T-helper 9 cell (primary cell): ENCODE measurements at regions not wholly inside any gene's neighbourhood (a gene's known extent, or its start where the extent isn't known, plus 50 kb on each side); places are given as distances from the start of the nearest gene placed in this dataset.

Source experiments
- DNase-seq: peaks from one replicate; pipeline ENCODE4 v3.0.0-alpha.2; 2020

DNA sequence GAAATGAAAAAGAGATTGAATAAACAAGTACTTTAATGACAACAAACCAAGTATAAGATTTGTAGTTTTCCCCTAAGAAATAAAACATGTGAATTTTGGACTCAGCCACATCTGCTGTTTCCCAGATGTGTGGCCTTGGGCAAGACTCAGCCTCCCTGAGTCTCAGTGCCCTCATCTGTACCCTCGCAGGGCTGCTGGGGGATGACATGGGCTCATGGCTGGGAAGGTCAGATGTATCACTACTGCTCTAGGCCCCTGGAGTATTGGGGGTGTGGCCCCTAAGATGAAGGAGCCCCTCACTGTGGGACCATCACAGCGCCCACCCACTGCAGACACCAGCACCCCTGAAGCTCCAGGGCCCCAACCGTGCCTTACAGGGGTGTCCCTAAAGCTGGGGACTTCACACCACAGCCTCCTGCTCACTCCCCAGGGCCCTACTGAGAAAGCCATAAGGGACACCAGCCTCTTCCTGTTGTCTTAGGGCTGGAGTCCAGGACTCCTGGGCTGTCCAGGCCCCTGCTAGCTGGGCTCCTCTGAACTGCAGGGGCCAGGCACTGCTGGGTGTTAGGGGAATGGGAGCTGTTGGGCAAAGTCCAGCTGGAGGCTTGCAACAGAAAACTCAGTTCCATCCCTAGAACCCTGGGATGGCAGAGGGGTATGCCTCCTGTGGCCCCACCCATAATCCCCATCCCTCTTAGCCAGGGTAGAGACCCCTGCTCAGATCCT is 104.0 kb upstream of the WNT4 start:
- DNase-seq = no peak

DNA sequence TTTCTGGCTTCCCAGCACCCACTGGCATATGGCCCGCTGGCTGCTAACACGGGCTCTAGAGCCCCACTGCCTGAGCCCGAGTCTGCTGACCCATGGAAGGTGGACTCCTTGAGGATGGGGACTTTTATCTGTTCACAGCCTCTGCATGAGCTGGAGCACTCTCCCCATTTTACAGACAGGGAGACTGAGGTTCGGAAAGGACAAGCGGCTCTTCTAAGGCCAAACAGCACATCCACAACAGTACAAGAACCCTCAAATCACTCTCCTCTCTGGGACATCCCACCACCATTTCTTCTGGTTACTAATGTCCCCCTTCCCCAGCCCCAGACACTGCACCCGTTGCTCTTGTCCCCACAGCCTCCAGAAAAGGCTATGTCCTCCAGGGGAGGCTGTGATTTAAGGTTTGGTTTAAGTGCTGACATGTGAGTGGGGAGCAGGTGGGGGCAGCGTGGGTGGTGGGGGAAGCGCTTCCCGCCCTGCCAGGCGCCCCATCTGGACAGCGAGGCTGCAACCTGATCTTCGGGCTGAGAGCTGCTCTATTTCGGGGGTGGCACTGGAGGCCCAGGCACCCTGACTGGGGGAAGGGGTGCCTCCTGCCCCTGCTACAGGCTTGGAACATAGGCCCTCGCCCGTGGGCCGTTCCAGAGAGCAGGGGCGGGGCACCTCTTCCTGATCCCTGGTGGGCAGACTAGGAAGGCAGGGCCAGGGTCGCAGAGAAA is 104.8 kb upstream of the WNT4 start:
- no peak for DNase-seq

DNA sequence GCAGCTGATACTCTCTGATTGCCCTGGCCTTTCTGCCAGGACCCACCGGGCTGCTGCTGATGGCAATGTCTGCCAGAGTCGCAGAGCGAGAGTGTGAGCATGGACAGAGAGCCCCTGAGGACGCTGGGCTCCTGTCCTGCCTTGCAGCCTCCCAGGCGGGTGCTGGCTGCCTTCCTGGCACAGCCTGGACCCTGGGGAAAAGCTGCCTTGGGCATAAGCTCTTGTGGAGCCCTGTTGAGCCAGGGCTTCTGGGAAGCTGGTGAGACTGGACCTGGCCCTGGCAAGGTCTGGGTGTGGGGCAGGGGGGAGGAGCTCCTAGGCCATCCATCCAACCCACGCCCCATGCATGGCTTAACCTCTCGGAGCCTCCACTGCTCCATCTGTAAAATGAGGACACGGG is 105.8 kb upstream of the WNT4 start:
- no peak for DNase-seq

DNA sequence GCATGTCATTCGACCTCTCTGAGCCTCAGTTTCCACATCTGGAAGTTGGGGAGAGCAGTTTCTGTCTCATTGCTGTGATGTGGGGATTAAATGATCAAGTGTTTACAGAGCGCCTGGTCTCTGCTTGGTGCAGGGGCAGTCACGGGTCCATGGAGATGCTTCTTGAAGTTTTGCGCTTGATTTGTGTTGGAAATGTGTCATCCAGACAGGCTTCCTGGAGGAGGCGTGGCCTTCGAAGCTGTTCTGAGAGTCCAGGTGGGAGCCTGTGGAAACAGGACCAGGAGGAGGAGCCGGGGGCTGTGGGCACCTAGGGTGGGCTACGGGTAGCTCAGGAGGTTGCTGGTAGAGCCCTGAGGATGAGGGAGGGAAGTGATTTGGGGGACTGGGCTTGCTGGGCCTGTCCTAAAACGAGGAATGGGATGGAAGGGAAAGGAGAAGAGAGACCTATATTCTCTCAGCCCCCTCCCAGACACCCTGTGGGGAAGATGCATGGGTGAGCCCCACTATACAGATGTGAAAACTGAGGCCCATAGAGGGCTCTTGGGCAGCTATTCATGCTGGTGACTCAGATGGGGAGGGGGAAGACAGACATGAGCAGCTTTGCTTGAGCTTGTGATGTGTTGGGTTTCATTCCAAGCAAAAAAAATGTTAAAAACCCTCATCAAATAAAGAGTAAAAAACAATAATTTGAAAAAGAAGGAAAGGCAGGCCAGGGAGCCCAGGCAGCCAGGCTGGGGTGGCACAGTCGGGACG is 107.2 kb upstream of the WNT4 start:
- DNase-seq = no peak

DNA sequence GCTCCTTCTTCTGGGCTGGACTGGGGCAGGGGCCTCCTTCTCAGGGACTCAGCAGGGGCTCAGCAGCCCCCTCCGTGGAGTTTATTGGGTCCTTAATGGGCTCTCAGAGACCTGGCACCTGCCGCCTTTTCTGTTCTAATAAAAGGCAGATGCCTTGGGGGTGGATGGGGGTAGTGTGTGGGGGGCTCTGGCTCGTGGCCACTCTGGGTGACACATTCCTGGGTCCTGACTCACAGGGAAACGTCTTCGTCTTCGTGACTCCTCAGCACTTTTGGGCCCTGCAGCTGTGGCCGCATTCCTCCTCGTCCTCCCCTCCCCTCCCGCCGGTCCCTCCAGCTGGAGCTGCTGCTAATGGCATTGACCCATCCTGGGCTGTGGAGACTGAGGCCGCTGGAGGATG is 107.8 kb upstream of the WNT4 start:
- DNase-seq = no peak

DNA sequence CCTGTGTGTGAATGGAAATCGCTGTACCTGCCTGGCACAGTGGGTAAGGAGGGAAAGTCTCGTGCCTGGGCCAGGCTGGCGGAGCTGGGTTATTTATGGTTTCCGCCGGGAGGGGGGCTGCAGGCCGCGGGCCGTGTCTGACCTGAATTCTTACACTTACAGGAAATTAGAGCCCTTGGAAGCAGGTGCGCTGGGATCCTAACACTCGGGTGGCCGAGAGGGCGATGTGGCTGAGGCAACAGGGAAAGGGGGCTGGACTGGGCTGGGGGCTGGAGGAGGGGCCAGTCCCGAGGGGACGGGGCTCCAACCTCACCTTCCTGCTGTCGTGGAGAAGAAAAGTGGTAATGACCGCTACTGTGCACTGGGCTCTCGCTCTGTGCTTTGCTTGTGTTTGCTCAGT is 109.4 kb upstream of the WNT4 start:
- no peak for DNase-seq

DNA sequence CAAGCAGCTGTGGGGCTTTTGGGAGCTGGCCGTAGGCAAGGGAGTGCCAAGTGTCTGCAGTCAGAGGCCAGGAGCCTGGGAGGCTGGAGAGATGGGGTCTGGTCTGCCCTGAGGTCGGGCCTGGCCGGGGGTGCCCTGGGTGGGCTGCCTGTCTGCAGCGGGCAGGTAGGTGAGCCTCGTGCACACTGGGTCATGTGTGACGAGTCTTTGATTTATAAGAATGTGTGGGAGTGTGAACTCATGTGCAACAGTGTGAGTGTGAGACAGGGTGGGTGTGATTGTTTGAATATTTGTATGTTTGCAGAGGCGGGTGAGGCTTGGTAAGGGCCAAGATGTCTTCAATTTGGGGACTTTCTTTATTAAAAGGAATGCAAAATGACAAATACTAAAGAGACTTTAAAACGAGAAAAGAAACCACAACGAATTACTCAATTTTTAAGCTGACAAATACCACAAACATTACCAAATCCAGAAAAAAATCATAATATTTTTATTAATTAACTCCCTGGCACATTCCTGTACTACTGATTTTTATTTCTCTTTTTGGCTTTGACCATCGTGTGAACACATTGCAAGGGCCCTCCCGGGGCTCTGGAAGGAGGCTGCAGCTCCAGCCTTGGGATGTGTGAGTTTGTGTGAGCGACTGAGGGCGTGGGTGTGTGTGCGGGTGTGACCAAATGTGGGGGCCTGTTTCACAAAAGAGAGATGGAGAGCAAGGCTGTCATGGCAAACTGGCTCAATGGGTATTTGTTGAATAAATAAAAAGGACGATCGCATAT is 110.3 kb upstream of the WNT4 start:
- DNase-seq = no peak

DNA sequence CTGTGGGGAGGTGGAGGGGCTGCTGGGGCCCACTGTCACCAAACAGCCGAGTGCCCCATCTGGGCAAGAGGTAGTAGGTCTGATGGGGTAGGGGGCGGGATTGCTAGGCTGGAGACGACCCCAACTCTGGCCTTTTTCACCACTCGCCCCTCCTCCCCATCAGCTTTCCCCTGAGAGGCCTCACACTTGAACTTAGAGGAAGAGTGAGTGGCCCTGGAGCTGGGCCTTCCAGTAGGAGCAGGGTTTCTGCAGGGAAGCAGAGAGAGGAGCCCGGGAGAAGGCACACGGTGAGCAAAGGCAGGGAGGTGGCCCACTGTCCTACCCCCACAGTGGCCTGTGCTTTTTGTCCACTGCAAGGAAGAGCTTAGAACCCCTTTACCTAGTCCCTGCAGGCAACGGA is 111.9 kb upstream of the WNT4 start:
- no peak for DNase-seq

DNA sequence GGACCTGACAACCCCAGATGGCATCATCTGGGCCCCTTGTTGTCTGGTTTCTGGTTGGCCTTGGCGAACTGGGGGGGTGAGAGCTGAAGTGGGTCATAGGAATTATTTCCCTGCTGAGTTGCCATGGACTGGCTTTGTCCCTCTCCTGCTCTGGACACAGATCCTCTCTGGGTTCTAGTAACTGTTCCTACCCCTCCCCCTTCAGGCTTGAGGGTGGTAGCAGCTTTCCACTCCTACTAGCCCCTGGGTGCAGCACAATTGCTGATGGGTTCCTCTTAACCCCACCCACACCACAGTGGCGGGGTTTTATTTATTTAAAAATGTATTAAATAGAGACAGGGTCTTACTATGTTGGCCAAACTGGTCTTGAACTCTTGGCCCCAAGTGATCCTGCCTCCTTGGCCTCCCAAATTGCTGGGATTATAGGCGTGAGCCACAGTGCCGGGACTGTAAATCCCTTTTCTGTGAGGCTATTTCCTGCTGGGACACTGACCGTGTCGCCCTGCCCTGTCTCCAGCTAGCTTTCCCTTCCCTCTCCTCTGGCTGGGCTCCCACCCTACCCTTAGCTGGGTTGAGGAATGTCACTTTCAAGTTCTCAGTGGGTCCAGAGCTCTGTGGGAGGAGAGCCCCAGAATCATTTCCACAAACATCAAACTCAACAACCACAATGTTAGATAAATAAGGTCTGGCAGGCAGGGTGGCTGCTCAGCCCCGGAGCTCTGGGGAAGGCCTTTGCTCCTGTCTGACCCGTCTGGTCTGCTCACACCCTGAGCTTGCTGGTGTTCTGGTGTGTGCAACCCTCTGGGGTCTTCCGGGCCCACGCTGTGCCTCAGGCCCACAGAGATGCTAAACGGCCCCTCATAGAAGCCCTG is 112.7 kb upstream of the WNT4 start:
- no peak for DNase-seq

DNA sequence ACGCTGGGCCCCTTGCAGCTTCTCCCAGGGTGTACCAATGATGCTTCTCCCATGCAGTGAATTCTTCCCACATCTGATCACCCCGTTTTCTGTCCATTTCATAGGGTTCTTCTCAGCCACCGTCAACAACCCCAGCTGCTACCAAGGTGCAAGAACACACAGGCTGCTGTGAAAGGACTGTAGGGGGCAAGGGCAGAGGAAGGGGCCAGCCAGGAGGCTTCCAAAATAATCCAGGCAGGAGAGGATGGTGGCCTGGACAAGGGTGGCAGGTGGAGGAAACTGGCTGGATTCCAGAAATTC is 113.3 kb upstream of the WNT4 start:
- DNase-seq = no peak

DNA sequence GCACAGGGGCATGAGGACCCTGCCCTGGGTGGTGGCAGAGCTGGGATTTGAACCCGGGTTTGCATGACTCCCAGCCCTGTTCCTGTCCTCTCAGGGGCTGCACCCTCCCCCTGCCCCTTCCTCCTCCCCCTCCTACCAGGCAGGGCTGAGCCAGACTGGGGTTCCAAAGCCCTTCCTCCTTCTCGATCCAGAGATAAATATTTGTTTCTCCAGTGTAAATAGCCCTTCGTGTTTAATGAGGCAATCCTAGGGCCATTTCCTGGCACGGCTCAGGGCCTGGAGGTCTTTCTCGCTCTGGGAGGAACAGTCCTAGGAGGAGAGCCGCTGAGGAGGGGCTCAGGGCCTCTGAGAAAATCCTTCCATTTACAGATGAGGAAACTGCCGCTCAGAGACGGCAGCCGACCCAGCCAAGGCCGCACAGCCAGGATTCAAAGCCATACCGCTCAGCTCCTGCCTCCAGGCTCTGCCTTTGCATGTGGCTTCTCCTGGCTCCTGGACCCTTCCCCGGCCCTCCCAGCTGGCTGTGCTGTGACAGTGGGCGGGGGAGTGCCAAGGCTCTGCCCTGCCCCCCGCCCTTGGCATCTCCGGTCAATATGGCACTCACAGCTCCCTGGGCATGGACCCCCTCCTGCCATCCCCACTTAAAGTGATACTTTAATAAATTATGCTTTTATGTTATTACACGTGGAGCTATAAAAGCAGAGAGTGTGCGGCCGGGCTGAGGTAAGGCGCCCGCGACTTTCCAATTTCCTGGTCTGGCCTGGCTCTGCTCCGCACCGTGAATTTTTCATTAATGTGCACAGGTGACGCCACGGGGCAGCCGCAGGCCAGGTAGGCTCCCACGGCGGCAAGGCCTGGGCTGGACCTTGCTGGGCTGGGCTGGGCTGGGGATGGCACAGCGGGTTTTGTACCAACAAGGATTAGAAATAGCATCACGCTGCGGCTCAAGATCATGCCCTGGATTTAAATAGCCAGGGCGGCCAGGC is 114.7 kb upstream of the WNT4 start:
- no peak for DNase-seq

DNA sequence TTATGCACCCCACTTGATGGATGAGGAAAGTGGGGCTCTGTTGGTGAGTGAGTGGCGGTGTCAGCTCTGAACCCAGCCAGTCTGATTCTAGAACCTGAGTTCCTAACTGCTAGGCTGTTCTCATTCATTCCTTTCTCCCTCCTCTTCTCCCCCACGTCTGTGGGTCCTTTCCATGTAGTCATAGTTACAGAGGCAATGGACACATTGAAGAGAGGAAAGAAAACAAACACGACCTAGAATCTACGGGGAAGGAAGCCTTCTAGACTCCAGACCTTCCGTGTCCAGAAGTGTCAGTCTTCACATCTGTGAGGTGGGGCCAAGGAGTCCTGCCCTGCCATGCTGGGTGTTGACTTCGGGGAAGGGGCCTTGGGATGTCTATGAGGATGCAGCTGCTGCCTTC is 115.8 kb upstream of the WNT4 start:
- DNase-seq = no peak

DNA sequence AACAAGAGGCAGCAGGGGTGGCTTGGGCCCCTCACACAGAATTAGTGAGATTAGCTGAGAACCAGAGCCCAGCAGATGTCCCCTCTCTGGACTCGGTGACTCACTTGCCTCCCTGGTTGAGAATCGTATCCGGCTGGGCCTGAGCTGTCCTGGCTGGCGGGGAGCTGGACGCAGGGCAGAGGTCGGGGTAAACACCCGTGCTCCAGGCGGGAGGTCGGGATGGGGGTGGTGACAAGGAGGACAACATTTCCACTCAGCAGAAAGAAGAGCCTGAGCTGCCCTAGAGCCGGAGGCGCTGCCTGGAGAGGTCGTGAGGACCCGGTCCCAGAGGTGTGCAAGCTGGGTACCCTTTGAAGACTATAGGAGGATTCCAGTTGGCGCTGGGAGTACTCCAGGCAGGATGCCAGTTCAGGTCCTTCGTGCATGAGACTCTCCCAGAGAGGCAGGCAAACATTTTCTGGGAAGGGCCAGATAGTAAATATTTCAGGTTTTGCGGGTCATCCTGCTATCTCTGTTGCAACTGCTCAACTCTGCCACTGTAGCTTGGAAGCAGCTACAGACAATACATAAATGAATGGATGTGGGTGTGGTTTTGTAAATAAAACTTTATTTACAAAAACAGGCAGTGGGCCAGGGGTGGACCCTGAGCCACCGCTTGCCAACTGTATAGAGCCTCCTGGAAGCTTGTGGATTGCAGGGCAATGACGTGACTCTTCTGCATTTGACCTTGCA is 116.8 kb upstream of the WNT4 start:
- DNase-seq = no peak

DNA sequence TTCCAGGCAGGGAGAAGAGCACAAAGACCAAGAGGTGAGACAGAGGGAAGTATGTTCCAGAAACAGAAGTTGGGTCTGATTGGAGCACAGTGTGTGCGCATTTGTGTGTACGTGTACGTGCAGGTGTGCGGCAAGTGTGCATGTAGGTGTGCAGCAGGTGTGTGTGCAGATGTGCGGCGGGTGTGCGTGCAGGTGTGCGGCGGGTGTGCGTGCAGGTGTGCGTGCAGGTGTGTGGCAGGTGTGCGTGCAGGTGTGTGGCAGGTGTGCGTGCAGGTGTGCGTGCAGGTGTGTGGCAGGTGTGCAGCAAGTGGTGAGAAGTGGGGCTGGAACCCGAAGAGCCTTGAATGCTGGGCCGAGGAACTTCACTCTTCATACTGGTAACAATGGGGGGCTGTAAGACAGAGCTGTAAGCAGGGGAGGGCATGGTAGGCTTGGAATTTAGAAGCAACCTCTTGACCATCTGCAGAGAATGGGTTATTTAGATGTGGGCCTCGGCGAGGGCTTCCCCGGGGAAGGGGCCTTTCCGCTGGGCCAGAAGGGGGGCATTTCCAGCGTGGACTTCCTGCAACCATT is 118.0 kb upstream of the WNT4 start:
- no peak for DNase-seq

DNA sequence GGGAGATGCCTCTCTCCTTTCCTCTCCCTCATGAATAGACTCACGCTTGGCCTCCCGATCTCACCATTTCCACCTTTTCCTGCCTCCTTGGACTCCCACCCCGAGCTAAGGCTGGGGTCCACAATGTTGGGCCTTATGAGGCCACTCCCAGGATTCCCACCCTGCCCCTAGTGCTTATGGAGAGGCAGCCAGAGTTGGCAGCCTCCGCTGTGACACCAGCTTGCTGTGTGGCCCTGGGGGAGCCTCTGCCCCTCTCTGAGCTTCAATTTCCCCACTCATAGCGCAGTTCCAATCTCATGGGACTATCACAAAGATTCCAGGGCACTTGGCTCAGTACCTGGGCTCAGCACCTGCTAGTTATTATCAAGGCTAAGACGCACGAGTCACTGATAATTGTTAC is 118.7 kb upstream of the WNT4 start:
- no peak for DNase-seq

DNA sequence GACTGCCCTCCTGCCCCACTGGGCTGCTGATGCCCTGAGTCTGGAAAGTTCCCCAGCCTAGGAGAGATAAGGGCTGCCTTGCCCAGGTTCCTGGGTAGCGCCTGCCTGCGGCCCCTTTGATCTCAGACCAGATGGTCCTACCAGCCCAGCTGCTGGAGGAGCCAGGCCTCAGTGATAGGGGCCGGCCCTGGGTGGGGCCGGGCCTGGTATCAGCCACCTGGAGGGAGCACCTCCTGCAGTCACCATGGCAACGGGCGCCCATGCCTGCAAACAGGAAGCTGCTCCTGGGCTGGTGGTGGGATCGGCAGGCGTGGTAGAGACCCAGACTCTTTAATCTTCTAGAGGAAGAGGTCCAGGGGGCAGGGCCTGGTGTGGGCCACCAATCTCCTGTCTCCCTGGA is 119.7 kb upstream of the WNT4 start:
- no peak for DNase-seq

DNA sequence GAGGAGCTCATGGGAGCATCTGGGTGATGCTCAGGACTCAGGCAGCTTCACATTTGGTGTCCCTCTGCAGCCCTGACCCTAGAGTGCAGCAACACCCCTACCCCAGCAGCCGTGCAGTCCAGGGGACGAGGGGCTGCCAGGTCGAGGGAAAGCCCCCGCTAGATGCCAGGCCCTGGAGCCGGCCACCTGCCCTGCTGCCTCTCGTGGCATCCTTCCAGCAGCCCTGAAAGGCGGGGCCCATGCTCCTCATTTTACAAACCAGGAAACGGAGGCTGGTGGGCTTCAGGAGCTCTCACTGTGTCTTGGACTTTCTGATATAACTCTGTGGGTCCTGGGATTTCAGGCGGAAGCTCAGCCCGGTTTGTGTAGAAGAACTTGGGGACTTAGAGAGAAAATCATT is 120.5 kb upstream of the WNT4 start:
- DNase-seq = no peak

DNA sequence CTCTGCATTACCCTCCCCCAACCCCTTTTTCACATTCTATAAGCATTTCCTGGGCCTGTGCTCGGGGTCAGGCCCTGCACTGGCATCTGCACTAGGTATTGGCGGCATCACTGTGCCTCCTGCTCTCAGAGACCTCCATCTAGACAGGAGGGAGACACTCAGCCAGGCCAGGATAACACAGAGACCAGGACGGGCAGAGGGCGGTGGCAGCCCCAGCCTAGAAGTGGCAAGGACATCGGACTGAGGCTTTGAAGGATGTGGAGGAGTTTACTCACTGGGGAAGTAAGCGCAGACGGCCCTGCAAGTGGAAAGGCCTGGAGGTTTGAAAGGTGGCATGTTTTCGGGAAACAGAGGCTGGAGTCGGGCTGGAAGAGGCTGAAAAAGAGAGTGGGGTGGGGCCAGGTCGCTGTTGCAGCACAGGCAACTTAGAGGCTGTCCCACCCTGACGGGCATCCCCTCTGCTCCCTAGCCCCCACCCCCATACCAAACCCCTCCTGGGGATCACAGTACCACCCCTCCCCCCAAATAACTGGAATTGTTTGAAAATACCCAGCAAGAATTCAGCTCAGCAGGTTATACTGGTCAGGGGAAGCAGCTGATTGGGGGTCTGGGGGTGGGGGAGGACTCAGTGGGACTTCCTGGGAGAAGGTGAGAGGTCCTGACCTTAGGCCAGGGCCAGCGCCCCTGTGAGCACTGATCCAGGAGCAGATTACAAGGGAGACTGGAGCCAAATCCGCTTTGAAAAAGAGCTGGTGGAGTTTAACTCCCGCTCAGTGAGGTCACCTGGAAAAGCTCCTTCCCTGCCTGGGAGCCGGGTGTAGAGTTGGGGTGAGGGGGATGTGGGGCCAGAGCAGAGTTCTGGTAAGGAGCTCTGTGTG is 121.8 kb upstream of the WNT4 start:
- no peak for DNase-seq

DNA sequence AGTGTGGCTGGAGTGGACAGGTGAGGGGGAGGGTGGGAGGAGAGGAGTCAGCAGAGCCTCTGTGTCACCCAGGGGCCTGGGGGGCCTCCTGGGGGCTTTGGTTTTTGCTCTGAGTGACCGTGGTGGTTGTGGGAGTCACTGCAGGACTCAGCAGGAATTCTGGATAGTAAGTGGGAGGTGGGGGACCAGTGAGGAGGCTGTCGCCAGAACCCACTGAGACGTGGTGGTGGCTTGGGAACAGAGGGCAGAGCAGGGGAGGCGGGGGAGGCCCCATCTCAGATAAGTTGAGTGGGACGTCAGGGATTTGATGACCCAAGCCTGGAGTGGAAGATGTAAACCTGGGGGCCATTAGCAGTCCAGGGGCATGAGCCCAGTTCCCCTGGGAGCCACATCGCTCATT is 123.2 kb upstream of the WNT4 start:
- DNase-seq = no peak
